Testis (tissue), 2 donors: ENCODE measurements at regions not wholly inside any gene's neighbourhood (a gene's known extent, or its start where the extent isn't known, plus 50 kb on each side); places are given as distances from the start of the nearest gene placed in this dataset.

Source experiments
- DNase-seq: peaks from one replicate; pipeline ENCODE4 v3.0.0-alpha.2; 2019
- H3K27ac ChIP-seq, 2 donors: fragments of 200-600 bp; sonication (generic); one replicate each; pipeline ENCODE4 v1.5.1; 2019
- H3K27me3 ChIP-seq: fragments of 200-600 bp; sonication (generic); one replicate; pipeline ENCODE4 v1.5.1; 2019
- H3K36me3 ChIP-seq: fragments of 200-600 bp; sonication (generic); one replicate; pipeline ENCODE4 v1.5.1; 2017; ENCODE audit warnings: low read depth; ENCODE audit errors: missing control alignments
- H3K4me1 ChIP-seq: fragments of 200-600 bp; sonication (generic); one replicate; pipeline ENCODE4 v1.5.1; 2019
- H3K4me3 ChIP-seq, 2 donors: fragments of 200-600 bp; sonication (generic); one replicate each; pipeline ENCODE4 v1.5.1; 2017 to 2019
- H3K9me3 ChIP-seq: fragments of 200-600 bp; sonication (generic); one replicate; pipeline ENCODE4 v1.5.1; 2017
- CTCF ChIP-seq, 3 experiments: fragments of 450-650 bp in 2 of 3; fragments of 200-600 bp in 1 of 3; sonication (generic) in 1 of 3; IDR thresholded peaks; one replicate each; pipeline ENCODE4 v1.5.1; 2016 to 2019; ENCODE audit warnings: antibody characterized with exemption in 3 of 3, mild to moderate bottlenecking in 2 of 3, moderate library complexity in 1 of 3
- POLR2A ChIP-seq: fragments of 450-650 bp; IDR thresholded peaks from one replicate; pipeline ENCODE4 v1.6.1; 2017; ENCODE audit warnings: antibody characterized with exemption, mild to moderate bottlenecking, moderate library complexity
- WGBS, 2 donors: methylation state at CpG; one replicate each; pipeline ENCODE4 v1.1.5; 2018; 5-methylcytosine and 5-hydroxymethylcytosine counted together
- intact Hi-C: fragments of 100-400 bp; cut with DNase I; formaldehyde crosslinking; loops from one replicate; pipeline ENCODE4 v1.15.1; 2023; ENCODE audit warnings: low total_unique reads

GRCh38 chr7:137078781-137079180 is 210.3 kb downstream of the CHRM2 start:
- DNase-seq = no peak
- 78 to 83% methylated on average over 2 of the region's 2 CpGs for WGBS, 2 donors
- Histone ChIP-seq H3K4me3 (no peak overlapping the region), H3K4me1 (no peaks in the 10 kb centered on the region), H3K27me3 (no peaks in the 10 kb centered on the region), H3K27ac (no peak overlapping the region), H3K9me3 (no peaks in the 10 kb centered on the region), H3K36me3 (no peaks in the 10 kb centered on the region)
- intact Hi-C loops = no loop called here
- TF ChIP-seq POLR2A (no peak), CTCF (IDR thresholded peaks at IDR 0.05) (no peak)

DNA sequence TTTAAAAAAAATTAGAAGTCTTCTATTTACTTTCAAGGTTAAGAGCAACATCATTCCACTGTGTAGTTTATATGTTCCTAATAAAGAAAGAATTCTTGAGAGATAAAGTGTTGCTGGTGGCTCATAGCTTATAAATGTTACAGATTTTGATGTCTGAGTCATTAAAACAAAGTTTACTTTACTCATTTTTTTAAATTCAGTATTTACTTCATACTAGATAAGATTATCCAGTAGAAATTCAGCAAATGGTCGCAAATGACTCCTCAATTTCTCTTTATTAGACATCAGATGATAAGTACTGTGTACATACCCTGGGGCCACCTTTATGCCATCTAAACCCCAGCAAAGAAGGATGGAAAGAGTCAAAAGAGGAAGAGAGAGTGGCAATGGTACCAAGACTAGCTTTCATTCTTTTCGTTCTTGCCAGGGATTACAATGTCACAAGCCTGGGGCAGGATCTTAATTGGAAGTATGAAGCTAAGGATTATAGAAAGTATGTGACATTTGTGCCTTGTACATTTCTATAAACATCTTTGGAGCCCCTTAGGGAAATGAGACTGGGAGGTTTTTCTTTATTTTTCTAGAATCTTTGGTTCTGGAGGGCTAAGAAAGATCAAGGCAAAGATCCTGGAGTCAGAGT is 206.1 kb downstream of the CHRM2 start:
- Histone ChIP-seq H3K27me3 (no peaks in the 10 kb centered on the region), H3K4me1 (no peaks in the 10 kb centered on the region), H3K36me3 (no peaks in the 10 kb centered on the region), H3K4me3 (no peak overlapping the region), H3K27ac (no peak overlapping the region), H3K9me3 (no peaks in the 10 kb centered on the region)
- DNase-seq = no peak
- intact Hi-C loops = no loop called here
- 66 to 78% methylated on average over 2 of the region's 2 CpGs for WGBS, 2 donors
- TF ChIP-seq CTCF (IDR thresholded peaks at IDR 0.05) = no peak
- no peak for TF ChIP-seq POLR2A

DNA sequence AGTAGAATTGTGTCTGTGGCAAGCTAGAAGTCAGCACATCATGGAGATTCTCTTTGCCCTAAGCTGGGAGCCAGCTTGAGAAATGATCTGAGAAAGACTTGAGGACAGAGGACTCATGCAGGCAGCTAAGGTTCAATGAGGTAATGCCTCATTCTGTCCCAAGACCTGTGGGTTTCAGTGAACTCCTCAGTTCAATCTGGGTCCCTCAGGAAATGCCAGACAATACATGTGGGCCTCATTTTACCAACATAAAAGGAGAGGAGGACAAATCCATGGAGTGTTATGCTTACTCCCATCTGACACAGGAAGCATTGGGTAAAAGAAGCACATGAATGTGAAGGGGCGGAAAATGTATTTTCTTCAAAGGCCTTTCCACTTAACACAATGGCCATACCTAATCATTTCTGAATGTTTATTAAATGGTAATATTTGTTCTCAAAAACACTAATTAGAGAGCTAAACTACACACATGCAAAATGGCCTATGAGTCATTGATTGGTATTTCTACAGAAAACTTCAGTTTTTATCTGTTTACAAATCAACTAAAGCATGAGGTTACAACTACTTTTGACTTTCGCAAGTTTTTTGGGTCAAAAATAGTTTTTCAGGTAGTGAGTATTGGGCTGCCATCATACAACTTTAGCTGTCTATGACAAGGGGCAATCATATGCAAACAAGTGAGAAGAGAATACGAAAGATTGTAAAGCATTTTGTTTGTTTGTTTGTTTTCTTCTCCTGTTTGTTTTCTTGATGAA is 205.3 kb downstream of the CHRM2 start:
- no peak overlapping the region for H3K27ac ChIP-seq
- H3K36me3 ChIP-seq = no peaks in the 10 kb centered on the region
- H3K27me3 ChIP-seq = no peaks in the 10 kb centered on the region
- no peaks in the 10 kb centered on the region for H3K4me1 ChIP-seq
- WGBS, 2 donors = 94 to 98% methylated on average over 3 of the region's 3 CpGs
- DNase-seq = no peak
- no peak for TF ChIP-seq POLR2A
- no peak for TF ChIP-seq CTCF (IDR thresholded peaks at IDR 0.05)
- intact Hi-C loops = no loop called here
- H3K4me3 ChIP-seq = no peak overlapping the region
- H3K9me3 ChIP-seq = no peaks in the 10 kb centered on the region
